ENCODE measurements at regions not wholly inside any gene's neighbourhood (a gene's known extent, or its start where the extent isn't known, plus 50 kb on each side); places are given as distances from the start of the nearest gene placed in this dataset.

DNA sequence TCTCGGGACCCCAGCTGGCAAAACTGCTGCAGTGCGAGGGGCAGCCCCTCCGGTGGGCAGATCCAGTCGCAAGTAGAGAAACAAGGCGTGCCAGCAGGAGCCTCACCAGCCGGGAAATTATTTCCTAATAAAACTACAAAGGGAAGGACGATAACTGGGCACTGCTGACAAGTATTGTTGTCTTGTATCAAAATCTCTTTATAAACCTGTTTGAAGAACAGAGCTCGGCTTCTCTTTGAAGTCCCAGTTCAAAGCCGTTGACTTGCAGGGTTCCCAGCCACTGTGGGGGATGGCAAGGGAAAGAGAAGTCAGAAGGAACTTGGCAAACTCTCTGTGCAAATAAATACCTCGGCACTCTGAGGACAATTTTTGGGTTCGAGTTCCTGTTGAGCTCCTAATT, 504.5 kb downstream of the CD83 start:
- H3K4me2 ChIP-seq, result no peak overlapping the region
- TF ChIP-seq POLR2AphosphoS5 (IDR thresholded peaks at IDR 0.05; ENCODE audit: low read depth), result no peak
- no peak for TF ChIP-seq ZNF114 (CRISPR knock-in tag; IDR thresholded peaks at IDR 0.05)
- no peak for TF ChIP-seq EZH2phosphoT487 (IDR thresholded peaks at IDR 0.05; ENCODE audit: unreplicated experiment)
- TF ChIP-seq, protein P1, sequence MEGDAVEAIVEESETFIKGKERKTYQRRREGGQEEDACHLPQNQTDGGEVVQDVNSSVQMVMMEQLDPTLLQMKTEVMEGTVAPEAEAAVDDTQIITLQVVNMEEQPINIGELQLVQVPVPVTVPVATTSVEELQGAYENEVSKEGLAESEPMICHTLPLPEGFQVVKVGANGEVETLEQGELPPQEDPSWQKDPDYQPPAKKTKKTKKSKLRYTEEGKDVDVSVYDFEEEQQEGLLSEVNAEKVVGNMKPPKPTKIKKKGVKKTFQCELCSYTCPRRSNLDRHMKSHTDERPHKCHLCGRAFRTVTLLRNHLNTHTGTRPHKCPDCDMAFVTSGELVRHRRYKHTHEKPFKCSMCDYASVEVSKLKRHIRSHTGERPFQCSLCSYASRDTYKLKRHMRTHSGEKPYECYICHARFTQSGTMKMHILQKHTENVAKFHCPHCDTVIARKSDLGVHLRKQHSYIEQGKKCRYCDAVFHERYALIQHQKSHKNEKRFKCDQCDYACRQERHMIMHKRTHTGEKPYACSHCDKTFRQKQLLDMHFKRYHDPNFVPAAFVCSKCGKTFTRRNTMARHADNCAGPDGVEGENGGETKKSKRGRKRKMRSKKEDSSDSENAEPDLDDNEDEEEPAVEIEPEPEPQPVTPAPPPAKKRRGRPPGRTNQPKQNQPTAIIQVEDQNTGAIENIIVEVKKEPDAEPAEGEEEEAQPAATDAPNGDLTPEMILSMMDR (conservative IDR thresholded peaks at IDR 0.05; ENCODE audit: low read depth in 2 of 2), result no peak
- TF ChIP-seq, protein P2, sequence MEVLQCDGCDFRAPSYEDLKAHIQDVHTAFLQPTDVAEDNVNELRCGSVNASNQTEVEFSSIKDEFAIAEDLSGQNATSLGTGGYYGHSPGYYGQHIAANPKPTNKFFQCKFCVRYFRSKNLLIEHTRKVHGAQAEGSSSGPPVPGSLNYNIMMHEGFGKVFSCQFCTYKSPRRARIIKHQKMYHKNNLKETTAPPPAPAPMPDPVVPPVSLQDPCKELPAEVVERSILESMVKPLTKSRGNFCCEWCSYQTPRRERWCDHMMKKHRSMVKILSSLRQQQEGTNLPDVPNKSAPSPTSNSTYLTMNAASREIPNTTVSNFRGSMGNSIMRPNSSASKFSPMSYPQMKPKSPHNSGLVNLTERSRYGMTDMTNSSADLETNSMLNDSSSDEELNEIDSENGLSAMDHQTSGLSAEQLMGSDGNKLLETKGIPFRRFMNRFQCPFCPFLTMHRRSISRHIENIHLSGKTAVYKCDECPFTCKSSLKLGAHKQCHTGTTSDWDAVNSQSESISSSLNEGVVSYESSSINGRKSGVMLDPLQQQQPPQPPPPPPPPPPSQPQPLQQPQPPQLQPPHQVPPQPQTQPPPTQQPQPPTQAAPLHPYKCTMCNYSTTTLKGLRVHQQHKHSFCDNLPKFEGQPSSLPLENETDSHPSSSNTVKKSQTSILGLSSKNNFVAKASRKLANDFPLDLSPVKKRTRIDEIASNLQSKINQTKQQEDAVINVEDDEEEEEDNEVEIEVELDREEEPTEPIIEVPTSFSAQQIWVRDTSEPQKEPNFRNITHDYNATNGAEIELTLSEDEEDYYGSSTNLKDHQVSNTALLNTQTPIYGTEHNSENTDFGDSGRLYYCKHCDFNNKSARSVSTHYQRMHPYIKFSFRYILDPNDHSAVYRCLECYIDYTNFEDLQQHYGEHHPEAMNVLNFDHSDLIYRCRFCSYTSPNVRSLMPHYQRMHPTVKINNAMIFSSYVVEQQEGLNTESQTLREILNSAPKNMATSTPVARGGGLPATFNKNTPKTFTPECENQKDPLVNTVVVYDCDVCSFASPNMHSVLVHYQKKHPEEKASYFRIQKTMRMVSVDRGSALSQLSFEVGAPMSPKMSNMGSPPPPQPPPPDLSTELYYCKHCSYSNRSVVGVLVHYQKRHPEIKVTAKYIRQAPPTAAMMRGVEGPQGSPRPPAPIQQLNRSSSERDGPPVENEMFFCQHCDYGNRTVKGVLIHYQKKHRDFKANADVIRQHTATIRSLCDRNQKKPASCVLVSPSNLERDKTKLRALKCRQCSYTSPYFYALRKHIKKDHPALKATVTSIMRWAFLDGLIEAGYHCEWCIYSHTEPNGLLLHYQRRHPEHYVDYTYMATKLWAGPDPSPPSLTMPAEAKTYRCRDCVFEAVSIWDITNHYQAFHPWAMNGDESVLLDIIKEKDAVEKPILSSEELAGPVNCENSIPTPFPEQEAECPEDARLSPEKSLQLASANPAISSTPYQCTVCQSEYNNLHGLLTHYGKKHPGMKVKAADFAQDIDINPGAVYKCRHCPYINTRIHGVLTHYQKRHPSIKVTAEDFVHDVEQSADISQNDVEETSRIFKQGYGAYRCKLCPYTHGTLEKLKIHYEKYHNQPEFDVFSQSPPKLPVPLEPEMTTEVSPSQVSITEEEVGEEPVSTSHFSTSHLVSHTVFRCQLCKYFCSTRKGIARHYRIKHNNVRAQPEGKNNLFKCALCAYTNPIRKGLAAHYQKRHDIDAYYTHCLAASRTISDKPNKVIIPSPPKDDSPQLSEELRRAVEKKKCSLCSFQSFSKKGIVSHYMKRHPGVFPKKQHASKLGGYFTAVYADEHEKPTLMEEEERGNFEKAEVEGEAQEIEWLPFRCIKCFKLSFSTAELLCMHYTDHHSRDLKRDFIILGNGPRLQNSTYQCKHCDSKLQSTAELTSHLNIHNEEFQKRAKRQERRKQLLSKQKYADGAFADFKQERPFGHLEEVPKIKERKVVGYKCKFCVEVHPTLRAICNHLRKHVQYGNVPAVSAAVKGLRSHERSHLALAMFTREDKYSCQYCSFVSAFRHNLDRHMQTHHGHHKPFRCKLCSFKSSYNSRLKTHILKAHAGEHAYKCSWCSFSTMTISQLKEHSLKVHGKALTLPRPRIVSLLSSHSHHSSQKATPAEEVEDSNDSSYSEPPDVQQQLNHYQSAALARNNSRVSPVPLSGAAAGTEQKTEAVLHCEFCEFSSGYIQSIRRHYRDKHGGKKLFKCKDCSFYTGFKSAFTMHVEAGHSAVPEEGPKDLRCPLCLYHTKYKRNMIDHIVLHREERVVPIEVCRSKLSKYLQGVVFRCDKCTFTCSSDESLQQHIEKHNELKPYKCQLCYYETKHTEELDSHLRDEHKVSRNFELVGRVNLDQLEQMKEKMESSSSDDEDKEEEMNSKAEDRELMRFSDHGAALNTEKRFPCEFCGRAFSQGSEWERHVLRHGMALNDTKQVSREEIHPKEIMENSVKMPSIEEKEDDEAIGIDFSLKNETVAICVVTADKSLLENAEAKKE (CRISPR knock-in tag; IDR thresholded peaks at IDR 0.05), result no peak
- TF ChIP-seq ZNF331 (CRISPR knock-in tag; IDR thresholded peaks at IDR 0.05; ENCODE audit: low read depth), result no peak
- TF ChIP-seq JUNB (IDR thresholded peaks at IDR 0.05; ENCODE audit: unreplicated experiment), result no peak
- TF ChIP-seq STAT1 (IDR thresholded peaks at IDR 0.05; ENCODE audit: unreplicated experiment), result no peak
- TF ChIP-seq, protein P3, sequence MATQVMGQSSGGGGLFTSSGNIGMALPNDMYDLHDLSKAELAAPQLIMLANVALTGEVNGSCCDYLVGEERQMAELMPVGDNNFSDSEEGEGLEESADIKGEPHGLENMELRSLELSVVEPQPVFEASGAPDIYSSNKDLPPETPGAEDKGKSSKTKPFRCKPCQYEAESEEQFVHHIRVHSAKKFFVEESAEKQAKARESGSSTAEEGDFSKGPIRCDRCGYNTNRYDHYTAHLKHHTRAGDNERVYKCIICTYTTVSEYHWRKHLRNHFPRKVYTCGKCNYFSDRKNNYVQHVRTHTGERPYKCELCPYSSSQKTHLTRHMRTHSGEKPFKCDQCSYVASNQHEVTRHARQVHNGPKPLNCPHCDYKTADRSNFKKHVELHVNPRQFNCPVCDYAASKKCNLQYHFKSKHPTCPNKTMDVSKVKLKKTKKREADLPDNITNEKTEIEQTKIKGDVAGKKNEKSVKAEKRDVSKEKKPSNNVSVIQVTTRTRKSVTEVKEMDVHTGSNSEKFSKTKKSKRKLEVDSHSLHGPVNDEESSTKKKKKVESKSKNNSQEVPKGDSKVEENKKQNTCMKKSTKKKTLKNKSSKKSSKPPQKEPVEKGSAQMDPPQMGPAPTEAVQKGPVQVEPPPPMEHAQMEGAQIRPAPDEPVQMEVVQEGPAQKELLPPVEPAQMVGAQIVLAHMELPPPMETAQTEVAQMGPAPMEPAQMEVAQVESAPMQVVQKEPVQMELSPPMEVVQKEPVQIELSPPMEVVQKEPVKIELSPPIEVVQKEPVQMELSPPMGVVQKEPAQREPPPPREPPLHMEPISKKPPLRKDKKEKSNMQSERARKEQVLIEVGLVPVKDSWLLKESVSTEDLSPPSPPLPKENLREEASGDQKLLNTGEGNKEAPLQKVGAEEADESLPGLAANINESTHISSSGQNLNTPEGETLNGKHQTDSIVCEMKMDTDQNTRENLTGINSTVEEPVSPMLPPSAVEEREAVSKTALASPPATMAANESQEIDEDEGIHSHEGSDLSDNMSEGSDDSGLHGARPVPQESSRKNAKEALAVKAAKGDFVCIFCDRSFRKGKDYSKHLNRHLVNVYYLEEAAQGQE (IDR thresholded peaks at IDR 0.05; ENCODE audit: unreplicated experiment), result no peak
- TF ChIP-seq EZH2 (IDR thresholded peaks at IDR 0.05; ENCODE audit: low read depth, unreplicated experiment), result no peak
- TF ChIP-seq, protein P4, sequence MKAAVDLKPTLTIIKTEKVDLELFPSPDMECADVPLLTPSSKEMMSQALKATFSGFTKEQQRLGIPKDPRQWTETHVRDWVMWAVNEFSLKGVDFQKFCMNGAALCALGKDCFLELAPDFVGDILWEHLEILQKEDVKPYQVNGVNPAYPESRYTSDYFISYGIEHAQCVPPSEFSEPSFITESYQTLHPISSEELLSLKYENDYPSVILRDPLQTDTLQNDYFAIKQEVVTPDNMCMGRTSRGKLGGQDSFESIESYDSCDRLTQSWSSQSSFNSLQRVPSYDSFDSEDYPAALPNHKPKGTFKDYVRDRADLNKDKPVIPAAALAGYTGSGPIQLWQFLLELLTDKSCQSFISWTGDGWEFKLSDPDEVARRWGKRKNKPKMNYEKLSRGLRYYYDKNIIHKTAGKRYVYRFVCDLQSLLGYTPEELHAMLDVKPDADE (IDR thresholded peaks at IDR 0.05), result no peak
- no peak for TF ChIP-seq CREB1 (CRISPR knock-in tag; IDR thresholded peaks at IDR 0.05; ENCODE audit: low read depth)
- Mint-ChIP-seq H3K27me3 (ENCODE audit: insufficient read depth, low read depth, poor library complexity) (peaks cover 20% of the 10 kb centered on the region), H3K9me3 (peaks cover 4% of the 10 kb centered on the region; the same call in 1 of the 3 replicates), H3K36me3 (ENCODE audit: low read depth) (no peaks in the 10 kb centered on the region; the same call in 2 of the 3 replicates), H3K4me3 (no peak overlapping the region), H3K27ac (no peak overlapping the region), H3K4me1 (peaks cover 31% of the 10 kb centered on the region)
- DNase-seq (ENCODE audit: low spot score) (peak; percentile 31), ATAC-seq (no peak)
- no peak overlapping the region for H3K27ac ChIP-seq (ENCODE audit: low read depth)
- no peak overlapping the region for H3K4me3 ChIP-seq
- peaks cover 25% of the 10 kb centered on the region for H3K4me1 ChIP-seq (ENCODE audit: insufficient read depth)
- H3K9me2 ChIP-seq (ENCODE audit: insufficient read depth), result peaks cover 5% of the 10 kb centered on the region; the same call in 1 of the 2 replicates
- H2AFZ ChIP-seq, result no peak overlapping the region
- H3K27me3 ChIP-seq (ENCODE audit: insufficient read depth), result no peaks in the 10 kb centered on the region
- no peaks in the 10 kb centered on the region for H3K79me2 ChIP-seq (replicated peaks; ENCODE audit: insufficient read depth)
- no peaks in the 10 kb centered on the region; the same call in 1 of the 2 replicates for H3F3A ChIP-seq (replicated peaks; ENCODE audit: low read depth)
- H4K20me1 ChIP-seq (replicated peaks; ENCODE audit: insufficient read depth), result no peaks in the 10 kb centered on the region
- no peaks in the 10 kb centered on the region for H3K36me3 ChIP-seq (ENCODE audit: insufficient read depth)
